GM18511 (cell line): ENCODE measurements at regions not wholly inside any gene's neighbourhood (a gene's known extent, or its start where the extent isn't known, plus 50 kb on each side); places are given as distances from the start of the nearest gene placed in this dataset.

Source experiments
- ATAC-seq: cut with Tn5 transposase; IDR thresholded peaks from one replicate; pipeline ENCODE4 v1.9.1; 2021; ENCODE audit warnings: mild to moderate bottlenecking, moderate library complexity; ENCODE audit not compliant: unreplicated experiment

DNA sequence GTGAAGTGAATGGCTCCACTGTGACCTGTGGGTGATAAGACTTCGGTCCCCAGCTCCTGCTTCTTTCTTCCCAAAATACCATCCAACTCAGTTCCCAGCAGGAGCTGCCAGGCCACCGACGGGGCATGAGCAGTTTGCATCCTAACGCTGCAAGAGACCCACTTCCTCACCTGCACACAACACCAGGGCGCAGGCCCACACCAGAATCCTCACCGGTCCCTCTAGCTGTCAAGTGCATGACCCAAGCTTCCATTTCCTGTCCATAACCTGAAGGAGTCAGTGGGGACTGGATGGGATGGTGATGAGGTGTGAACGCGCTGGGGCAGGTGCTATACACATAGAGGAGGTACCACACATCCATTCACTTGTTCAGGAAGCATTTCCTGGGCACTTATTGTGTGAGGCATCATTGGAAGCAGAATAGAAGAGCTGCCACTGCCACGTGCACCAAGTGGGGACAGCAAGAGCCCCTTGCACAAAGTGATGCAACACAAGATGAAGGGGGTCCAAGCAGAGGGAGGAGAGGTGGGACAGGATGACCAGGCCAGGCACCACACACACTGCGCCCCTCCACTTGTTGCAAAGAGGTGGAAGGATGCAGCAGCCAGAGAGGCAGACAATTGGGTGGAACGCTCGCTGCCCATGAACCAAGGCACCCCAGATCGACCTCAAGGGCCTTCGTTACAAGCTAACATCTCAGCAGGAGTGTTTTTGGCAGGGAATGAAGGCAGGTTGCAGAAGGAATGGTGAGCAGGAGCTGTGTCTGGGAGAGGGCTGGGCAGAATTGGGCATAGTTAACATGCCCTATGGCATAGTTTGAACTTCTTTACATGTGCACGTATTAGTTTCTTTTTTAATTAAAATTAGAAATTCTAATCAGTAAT, 605.8 kb upstream of the MGMT start:
- ATAC-seq, result no peak

DNA sequence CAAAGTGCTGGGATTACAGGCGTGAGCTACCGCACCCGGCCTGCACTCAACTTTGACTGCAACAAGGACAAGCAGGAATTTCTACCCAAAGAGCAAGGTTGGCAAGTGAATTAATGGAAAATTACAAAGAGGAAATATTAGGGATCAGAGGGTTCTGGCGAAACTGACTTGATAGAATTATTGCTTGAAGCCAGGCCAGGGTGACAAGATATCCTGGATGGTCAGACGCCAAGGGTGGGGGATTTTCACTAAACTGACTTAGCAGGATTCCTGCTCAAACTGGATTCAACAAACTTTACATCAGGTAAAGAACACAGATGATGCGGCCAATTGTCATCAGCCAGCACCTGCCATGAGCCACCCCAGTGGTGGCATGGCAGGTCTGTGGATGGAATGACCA, 603.6 kb upstream of the MGMT start:
- no peak for ATAC-seq

- ATAC-seq, result no peak
Measured at GRCh38 chr10:128863823-128864405, 603.1 kb upstream of the MGMT start.

GRCh38 chr10:128864554-128865295, 602.3 kb upstream of the MGMT start:
- ATAC-seq, result no peak

DNA sequence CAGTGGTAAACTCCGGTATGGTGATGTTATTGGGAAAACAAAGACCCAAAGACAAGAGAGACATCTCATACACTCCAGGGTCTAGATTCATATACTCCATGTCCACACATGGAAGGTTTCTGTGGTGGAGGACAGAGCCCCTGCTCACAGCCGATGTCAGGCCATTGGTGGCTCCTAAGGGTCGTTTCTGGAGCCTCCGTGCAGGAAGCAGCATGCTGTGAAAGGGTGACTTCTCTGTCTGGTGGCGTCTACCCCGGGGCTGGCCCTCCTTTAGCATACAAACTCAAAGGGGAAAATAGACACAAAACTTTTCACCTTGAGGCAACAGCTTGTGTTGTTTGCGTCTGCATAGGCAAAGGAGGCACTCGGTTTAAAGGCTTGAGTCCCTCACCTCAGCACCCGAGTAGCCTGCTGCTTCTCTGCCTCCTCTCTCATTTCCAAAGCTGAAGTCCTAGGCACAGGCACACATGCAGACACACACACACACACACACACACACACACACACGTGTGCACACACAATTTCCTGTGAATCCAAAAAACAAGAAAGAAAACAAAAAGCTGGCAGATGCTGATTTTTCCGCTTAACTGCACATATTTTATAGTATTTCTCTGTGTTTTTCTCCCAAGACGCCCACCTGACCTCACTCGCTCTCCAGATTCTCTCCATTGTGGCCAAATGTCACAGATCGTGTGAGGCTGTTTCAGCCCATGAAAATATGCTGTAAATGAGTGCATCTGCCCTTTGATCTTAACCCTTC, 601.4 kb upstream of the MGMT start:
- no peak for ATAC-seq

- ATAC-seq, result no peak
Measured at GRCh38 chr10:128866551-128866950, 600.5 kb upstream of the MGMT start.

DNA sequence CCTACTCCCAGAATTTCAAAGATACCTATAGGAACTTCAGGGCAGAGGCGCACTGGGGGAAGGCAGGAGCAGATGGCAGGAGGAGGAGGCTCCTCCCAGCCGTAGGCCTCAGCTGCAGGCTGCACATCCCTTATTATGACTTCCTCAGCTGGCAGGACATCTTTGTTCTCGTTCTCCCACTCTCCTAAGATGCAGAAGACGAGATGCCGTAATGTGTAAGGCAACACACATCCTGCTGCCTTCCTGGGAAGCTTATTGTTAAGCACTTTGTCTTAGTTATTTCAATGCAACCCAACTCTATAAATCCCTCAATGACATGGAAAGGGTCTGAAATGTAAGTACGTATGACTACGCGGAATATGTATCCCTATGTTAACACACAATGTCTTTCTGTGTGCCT, 599.8 kb upstream of the MGMT start:
- no peak for ATAC-seq

- no peak for ATAC-seq
Measured at GRCh38 chr10:128867819-128868218, 599.2 kb upstream of the MGMT start.

- no peak for ATAC-seq
Measured at GRCh38 chr10:128868481-128868880, 598.6 kb upstream of the MGMT start.

GRCh38 chr10:128869101-128869749, 597.8 kb upstream of the MGMT start:
- no peak for ATAC-seq

- no peak for ATAC-seq
Measured at GRCh38 chr10:128870830-128871597, 596.0 kb upstream of the MGMT start.

- no peak for ATAC-seq
Measured at GRCh38 chr10:128871671-128872231, 595.3 kb upstream of the MGMT start.

DNA sequence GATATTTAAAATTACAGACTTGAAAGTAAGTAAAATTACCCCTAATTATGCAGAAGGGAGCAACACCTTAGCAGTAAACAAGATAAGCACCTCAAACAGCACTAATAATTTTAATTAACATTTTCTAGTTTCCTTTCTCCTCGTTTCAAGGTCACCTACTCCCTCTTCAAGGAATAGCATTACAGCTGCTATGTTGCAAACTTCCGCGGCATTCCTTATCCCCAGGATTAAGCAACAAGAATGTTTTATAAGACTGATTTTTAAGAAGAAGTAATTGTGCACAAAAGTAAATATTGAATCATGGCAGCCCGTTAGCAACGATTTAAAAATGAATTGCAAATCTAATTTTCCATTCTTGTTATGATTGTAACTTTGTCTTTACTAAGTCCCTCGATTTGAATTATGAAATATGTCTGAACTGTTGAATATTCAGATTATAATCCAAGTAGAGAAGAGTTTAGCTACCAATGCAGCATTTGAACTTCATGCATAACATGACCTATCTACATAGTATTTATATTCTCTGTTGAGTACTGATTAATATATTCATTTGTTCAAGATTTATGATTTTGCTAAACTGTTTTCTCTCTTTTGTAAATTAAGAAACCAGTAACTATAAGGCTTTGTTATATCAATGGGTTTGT, 593.5 kb upstream of the MGMT start:
- no peak for ATAC-seq

GRCh38 chr10:128874331-128874730, 592.7 kb upstream of the MGMT start:
- ATAC-seq, result no peak

DNA sequence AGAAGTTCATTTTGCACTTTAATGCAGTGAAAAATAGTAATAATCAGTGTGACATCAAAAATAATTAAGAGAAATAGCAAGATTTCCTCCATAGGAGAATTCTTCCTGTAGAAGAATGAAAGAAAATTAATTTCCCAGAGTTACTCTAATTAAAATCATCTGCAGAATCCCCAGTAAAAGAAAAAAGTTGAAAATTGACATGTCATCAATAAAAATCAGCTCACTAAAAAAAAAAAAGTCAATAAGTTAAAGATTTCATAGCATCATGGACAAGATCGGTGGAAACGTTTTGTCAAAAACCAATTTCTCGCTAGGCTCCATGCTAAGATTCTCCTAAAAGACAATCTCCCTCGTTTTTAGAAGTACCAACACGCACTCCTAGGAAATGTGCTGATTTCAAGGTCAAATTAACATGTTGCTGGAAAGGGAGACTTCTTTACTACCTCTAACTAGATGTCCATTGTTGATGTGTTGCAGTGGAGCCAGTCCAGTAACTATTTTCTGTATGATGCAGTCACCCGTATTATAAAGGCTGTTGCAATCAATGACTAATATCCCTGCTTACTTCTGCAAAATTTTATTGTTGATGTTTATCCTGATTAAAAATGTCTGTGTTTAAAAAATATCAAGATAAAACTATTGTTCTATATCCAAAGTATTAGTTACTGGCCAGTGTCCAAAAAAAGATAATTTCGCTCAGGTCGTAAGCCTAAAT, 591.9 kb upstream of the MGMT start:
- ATAC-seq, result no peak

- no peak for ATAC-seq
Measured at GRCh38 chr10:128875956-128876736, 590.9 kb upstream of the MGMT start.

DNA sequence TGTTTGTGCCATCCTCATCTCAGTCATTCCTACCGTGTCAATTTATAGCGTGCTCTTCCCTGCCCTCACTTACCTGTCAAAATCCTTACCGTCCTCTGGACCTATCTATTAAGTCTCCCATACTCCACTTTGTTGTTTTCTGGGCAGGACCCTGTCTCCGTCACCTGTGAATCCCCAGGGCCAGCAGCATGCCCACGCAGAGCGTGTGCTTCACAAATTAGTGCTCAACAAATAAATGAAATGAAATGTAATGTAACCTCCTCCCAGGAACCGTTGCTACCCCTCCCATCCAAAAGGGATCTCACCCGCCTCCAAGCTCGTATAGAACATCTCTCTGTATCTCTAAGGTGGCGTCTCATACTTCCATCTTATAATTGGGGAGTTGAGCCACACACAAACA, 589.9 kb upstream of the MGMT start:
- no peak for ATAC-seq

- no peak for ATAC-seq
Measured at GRCh38 chr10:128877936-128878335, 589.1 kb upstream of the MGMT start.
